Activated T-cell treated with anti-CD3 and anti-CD28 coated beads, Interleukin-2, amount 50 U/mL, for 24 hours (primary cell): ENCODE measurements at regions not wholly inside any gene's neighbourhood (a gene's known extent, or its start where the extent isn't known, plus 50 kb on each side); places are given as distances from the start of the nearest gene placed in this dataset.
"Not testable (repeated sequence)": the region's sequence is repeated elsewhere in the genome, so short reads cannot be mapped to it uniquely, and the experiment has no call there.

Experiments
- DNase-seq: peaks from one replicate; pipeline ENCODE4 v3.0.0-alpha.2; 2020
- H3K27ac Mint-ChIP-seq: 2 replicates; pipeline ENCODE4 v1.8.0; 2020; ENCODE audit warnings: mild to moderate bottlenecking, mixed read lengths
- H3K27me3 Mint-ChIP-seq: 2 replicates; pipeline ENCODE4 v1.8.0; 2020; ENCODE audit warnings: mixed read lengths
- H3K36me3 Mint-ChIP-seq: 2 replicates; pipeline ENCODE4 v1.8.0; 2020; ENCODE audit warnings: low read depth, mixed read lengths
- H3K4me1 Mint-ChIP-seq: 2 replicates; pipeline ENCODE4 v1.8.0; 2020; ENCODE audit warnings: low read depth, mixed read lengths
- H3K4me3 Mint-ChIP-seq: 2 replicates; pipeline ENCODE4 v1.8.0; 2020; ENCODE audit warnings: mild to moderate bottlenecking, moderate library complexity, mixed read lengths
- H3K9me3 Mint-ChIP-seq: 2 replicates; pipeline ENCODE4 v1.8.0; 2020; ENCODE audit warnings: mixed read lengths

GRCh38 chr17:65307081-65307960, 170.2 kb downstream of the RGS9 start:
- H3K9me3 Mint-ChIP-seq, result no peaks in the 10 kb centered on the region
- H3K27me3 Mint-ChIP-seq, result peaks cover 34% of the 10 kb centered on the region
- DNase-seq, result no peak
- H3K4me1 Mint-ChIP-seq, result peaks cover 3% of the 10 kb centered on the region
- no peak overlapping the region for H3K27ac Mint-ChIP-seq
- no peaks in the 10 kb centered on the region for H3K36me3 Mint-ChIP-seq
- H3K4me3 Mint-ChIP-seq, result no peak overlapping the region

DNA sequence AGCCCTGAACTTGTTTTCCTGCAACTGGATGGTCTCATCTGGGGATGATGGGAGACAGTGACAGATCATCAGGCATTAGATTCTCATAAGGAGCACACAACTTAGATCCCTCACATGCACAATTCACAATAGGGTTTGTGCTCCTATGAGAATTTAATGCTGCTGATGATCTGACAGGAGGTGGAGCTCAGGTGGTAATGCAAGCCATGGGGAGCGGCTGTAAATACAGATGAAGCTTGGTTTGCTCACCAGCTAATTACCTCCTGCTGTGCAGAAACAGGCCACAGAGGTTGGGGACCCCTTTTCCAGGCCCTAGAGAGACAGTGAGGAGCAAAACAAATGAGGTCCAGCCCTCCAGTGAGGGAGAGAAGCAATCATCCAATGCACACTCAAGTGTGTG, 168.6 kb downstream of the RGS9 start:
- no peaks in the 10 kb centered on the region for H3K36me3 Mint-ChIP-seq
- no peak for DNase-seq
- no peaks in the 10 kb centered on the region for H3K9me3 Mint-ChIP-seq
- no peak overlapping the region for H3K4me3 Mint-ChIP-seq
- H3K27ac Mint-ChIP-seq, result no peak overlapping the region
- H3K4me1 Mint-ChIP-seq, result peaks cover 3% of the 10 kb centered on the region
- H3K27me3 Mint-ChIP-seq, result peaks cover 27% of the 10 kb centered on the region

GRCh38 chr17:65305116-65305515, 167.9 kb downstream of the RGS9 start:
- Mint-ChIP-seq H3K4me3 (no peak overlapping the region), H3K36me3 (no peaks in the 10 kb centered on the region), H3K27ac (no peak overlapping the region), H3K4me1 (peaks cover 3% of the 10 kb centered on the region), H3K9me3 (no peaks in the 10 kb centered on the region), H3K27me3 (peaks cover 23% of the 10 kb centered on the region)
- DNase-seq, result no peak

DNA sequence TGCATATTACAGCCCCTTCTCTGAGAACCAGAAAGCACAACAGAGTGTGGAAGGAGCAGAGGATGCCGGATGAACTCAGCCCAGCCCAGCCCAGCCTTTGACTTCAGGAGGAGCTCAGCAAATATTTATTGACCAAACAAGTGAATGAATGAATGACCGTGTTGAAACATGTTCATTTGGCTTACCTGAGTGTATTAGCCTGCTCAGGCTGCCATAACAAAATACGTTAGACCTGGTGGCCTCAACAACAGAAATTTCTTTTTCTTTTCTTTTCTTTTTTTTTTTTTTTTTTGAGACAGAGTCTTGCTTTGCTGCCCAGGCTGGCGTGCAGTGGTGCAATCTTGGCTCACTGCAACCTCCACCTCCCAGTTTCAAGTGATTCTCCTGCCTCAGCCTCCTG, 164.7 kb downstream of the RGS9 start:
- H3K27me3 Mint-ChIP-seq, result peaks cover 12% of the 10 kb centered on the region
- not testable (repeated sequence) for H3K9me3 Mint-ChIP-seq, H3K27ac Mint-ChIP-seq, DNase-seq, H3K4me3 Mint-ChIP-seq, H3K36me3 Mint-ChIP-seq, H3K4me1 Mint-ChIP-seq

- no peaks in the 10 kb centered on the region for H3K36me3 Mint-ChIP-seq
These were observed 164.0 kb downstream of the RGS9 start for GRCh38 chr17:65301184-65301583.

DNA sequence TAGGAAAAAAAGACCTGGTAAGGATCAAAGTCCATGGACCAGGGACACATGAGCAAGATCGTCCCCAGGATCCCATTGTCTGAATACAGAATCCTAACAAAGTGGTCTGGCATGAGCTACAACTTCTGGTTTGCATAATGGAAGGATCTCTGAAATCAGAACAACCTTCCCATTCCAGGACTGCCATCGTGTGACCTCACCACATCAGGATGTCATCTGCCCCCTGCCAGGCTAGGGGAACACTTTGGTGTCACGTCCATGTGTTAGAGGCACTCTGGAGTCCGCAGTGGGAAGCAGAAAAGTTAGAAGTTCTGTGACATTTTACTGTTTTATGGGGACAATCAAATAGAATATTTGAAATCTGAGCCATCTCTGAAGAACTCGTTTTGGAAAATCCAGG, 160.7 kb downstream of the RGS9 start:
- DNase-seq, result no peak
- Mint-ChIP-seq H3K36me3 (no peaks in the 10 kb centered on the region), H3K4me3 (no peak overlapping the region), H3K4me1 (peaks cover 5% of the 10 kb centered on the region), H3K27me3 (peaks cover 11% of the 10 kb centered on the region), H3K9me3 (no peaks in the 10 kb centered on the region), H3K27ac (no peak overlapping the region)

More at GRCh38 chr17:65301184-65301583, 164.0 kb downstream of the RGS9 start:
- Mint-ChIP-seq H3K27ac (no peak overlapping the region), H3K4me3 (no peak overlapping the region), H3K9me3 (no peaks in the 10 kb centered on the region), H3K4me1 (peaks cover 3% of the 10 kb centered on the region), H3K27me3 (peaks cover 12% of the 10 kb centered on the region)
- no peak for DNase-seq

DNA sequence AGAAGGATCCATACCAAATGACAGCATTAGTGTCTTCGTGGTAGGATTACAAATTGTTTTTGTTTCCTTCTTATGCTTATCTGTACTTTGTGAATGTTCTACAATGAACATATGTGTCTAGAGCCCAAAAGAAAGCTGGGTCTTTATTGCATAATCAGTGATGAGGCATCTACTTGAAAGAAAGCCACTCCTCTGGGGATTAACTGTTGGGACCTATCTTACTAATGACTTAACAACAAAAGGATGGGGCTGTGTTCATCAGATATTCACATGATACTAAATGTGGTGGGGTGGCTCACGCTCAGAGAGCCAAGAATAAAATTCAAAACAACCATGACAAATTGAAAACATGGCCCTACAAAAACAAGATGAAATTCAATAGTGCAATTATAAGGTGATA, 160.2 kb downstream of the RGS9 start:
- H3K36me3 Mint-ChIP-seq, result no peaks in the 10 kb centered on the region
- H3K27ac Mint-ChIP-seq, result no peak overlapping the region
- peaks cover 9% of the 10 kb centered on the region for H3K27me3 Mint-ChIP-seq
- H3K4me3 Mint-ChIP-seq, result no peak overlapping the region
- no peaks in the 10 kb centered on the region for H3K9me3 Mint-ChIP-seq
- H3K4me1 Mint-ChIP-seq, result peaks cover 5% of the 10 kb centered on the region
- DNase-seq, result no peak

DNA sequence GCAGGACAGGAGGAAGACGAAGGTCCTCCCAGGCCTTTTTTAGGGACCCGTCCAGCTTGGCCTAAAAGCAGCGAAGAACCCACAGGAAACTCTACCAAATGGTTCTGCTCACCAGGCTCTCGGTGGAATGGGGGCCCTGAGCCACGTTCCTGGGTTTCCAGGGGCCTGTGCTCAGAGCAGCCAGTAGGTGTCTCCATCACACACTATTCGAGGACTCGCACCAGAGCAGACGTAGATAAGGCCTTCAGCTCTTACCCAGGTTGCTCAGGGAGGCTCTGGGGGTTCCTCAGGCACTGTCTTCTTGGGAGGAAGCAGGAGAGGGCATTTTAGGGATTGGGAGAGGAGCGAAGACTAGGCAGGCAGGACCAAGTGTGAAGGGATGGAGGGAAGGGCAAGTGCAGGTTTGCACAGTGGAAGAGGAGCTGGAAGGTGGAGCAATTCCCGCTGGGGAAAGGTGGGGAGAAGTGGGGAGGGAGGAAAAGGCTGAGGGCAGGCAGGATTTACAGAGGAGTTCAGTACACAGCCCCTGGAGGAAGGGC, 157.1 kb downstream of the RGS9 start:
- Mint-ChIP-seq H3K27me3 (no peaks in the 10 kb centered on the region), H3K36me3 (no peaks in the 10 kb centered on the region), H3K4me3 (no peak overlapping the region), H3K9me3 (no peaks in the 10 kb centered on the region), H3K27ac (no peak overlapping the region), H3K4me1 (peaks cover 5% of the 10 kb centered on the region)
- peak; percentile 70 for DNase-seq

DNA sequence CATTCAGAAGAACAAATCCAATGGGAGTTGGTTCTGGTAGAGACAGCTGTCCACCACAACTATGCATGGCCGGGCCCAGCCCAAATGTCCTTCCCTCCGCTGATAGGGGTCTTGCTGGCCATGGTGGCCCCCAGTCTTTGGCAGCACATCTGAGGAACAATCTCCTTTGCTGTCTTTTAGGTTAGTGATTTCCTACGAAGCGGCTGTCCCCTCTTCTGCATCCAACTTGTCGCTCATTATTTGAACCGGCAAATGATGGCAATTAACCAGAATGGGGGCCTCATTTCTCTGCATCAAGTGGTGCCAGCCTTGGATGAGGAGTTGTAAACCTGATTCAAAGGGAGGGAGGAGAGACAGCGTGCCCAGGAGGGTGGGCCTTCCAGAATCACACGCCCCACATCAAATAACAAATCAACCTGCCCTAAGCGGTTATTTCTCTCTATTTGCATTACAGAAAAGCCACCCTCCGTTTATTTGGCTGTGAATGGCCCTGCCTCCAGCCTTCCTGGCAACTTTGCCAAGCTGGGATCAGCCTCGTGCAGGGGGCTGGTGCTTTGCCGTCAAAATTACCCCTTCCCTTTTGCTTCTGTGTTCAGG, 156.5 kb downstream of the RGS9 start:
- DNase-seq, result no peak
- H3K4me3 Mint-ChIP-seq, result no peak overlapping the region
- H3K9me3 Mint-ChIP-seq, result no peaks in the 10 kb centered on the region
- no peaks in the 10 kb centered on the region for H3K27me3 Mint-ChIP-seq
- no peak overlapping the region for H3K27ac Mint-ChIP-seq
- no peaks in the 10 kb centered on the region for H3K36me3 Mint-ChIP-seq
- peaks cover 5% of the 10 kb centered on the region for H3K4me1 Mint-ChIP-seq

GRCh38 chr17:65292430-65292829, 155.3 kb downstream of the RGS9 start:
- Mint-ChIP-seq H3K27me3 (no peaks in the 10 kb centered on the region), H3K4me1 (peaks cover 5% of the 10 kb centered on the region), H3K36me3 (no peaks in the 10 kb centered on the region), H3K9me3 (no peaks in the 10 kb centered on the region), H3K27ac (no peak overlapping the region), H3K4me3 (no peak overlapping the region)
- no peak for DNase-seq

DNA sequence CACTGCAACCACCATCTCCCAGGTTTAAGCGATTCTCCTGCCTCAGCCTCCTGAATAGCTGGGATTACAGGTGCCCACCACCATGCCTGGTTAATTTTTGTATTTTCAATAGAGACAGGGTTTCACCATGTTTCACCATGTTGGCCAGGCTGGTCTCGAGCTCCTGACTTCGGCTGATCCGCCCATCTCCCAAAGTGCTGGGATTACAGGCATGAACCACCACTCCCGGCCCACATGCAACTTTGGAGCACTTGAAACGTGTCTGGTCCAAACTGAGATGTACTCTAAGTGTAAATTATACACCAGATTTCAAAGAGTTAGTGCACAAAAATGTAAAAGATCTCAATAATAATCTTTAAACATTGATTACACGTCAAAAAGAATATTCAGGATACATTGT, 154.1 kb downstream of the RGS9 start:
- not testable (repeated sequence) for H3K4me1 Mint-ChIP-seq, H3K36me3 Mint-ChIP-seq, H3K27me3 Mint-ChIP-seq, H3K4me3 Mint-ChIP-seq, H3K27ac Mint-ChIP-seq, H3K9me3 Mint-ChIP-seq, DNase-seq

GRCh38 chr17:65290616-65291015, 153.4 kb downstream of the RGS9 start:
- peaks cover 5% of the 10 kb centered on the region for H3K4me1 Mint-ChIP-seq
- H3K9me3 Mint-ChIP-seq, result no peaks in the 10 kb centered on the region
- H3K27me3 Mint-ChIP-seq, result no peaks in the 10 kb centered on the region
- H3K36me3 Mint-ChIP-seq, result no peaks in the 10 kb centered on the region
- no peak overlapping the region for H3K27ac Mint-ChIP-seq
- no peak overlapping the region for H3K4me3 Mint-ChIP-seq
- DNase-seq, result no peak

GRCh38 chr17:65290056-65290455, 152.9 kb downstream of the RGS9 start:
- no peak for DNase-seq
- H3K9me3 Mint-ChIP-seq, result no peaks in the 10 kb centered on the region
- H3K27ac Mint-ChIP-seq, result no peak overlapping the region
- H3K27me3 Mint-ChIP-seq, result no peaks in the 10 kb centered on the region
- H3K4me1 Mint-ChIP-seq, result peaks cover 5% of the 10 kb centered on the region
- no peaks in the 10 kb centered on the region for H3K36me3 Mint-ChIP-seq
- H3K4me3 Mint-ChIP-seq, result no peak overlapping the region

DNA sequence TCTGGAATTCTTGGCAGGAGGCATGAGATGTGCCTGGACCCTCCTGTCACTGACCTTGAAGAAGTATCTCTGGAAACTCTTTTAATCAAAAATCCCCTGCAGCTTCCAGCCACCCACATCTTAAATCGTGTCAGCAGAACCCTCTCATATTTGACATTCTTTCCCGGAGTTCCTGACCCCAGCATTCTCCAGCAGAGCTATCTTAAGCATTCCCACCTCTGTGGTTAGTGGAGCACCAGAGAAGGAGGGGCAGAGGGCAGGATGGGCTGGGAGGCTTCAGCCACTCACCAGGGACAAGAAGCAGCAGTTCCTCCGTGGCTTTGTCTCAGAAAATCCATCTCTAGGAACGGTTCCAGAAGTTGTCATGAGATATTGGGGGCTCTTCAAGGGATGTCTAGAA, 149.9 kb downstream of the RGS9 start:
- peaks cover 5% of the 10 kb centered on the region for H3K9me3 Mint-ChIP-seq
- H3K27me3 Mint-ChIP-seq, result no peaks in the 10 kb centered on the region
- no peak overlapping the region for H3K4me3 Mint-ChIP-seq
- DNase-seq, result no peak
- H3K4me1 Mint-ChIP-seq, result no peaks in the 10 kb centered on the region
- no peaks in the 10 kb centered on the region for H3K36me3 Mint-ChIP-seq
- no peak overlapping the region for H3K27ac Mint-ChIP-seq

DNA sequence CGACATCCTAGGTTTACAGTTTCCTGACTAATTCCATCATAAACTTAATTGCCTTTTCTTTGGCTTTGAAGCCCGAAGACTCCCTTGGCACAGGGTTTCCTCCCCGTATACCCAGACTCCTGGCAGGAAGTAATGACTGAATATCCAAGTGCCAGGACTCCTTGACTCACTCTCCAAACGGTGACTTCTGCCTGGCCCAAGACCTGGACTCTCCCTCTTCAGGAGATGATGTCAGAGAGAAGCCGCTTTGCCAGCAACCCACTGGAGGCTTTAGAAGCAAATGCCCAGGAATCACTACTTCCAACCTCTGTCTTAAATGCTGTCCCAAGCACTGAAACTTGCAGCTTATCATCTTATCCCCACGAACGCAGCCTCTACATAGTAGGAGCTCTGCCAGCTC, 146.5 kb downstream of the RGS9 start:
- no peaks in the 10 kb centered on the region for H3K4me1 Mint-ChIP-seq
- no peaks in the 10 kb centered on the region for H3K27me3 Mint-ChIP-seq
- peaks cover 5% of the 10 kb centered on the region for H3K9me3 Mint-ChIP-seq
- H3K36me3 Mint-ChIP-seq, result no peaks in the 10 kb centered on the region
- no peak for DNase-seq
- no peak overlapping the region for H3K4me3 Mint-ChIP-seq
- no peak overlapping the region for H3K27ac Mint-ChIP-seq
